Large intestine (tissue), 3 donors: ENCODE measurements at regions not wholly inside any gene's neighbourhood (a gene's known extent, or its start where the extent isn't known, plus 50 kb on each side); places are given as distances from the start of the nearest gene placed in this dataset.

Experiments used
- DNase-seq, 2 donors: peaks; one replicate each; pipeline versions ENCODE4 v3.0.0 to v3.0.0-alpha.2; 2013
- H3K27ac ChIP-seq: one replicate; pipeline ENCODE4 v1.5.1; 2013; ENCODE audit warnings: low read length
- H3K27me3 ChIP-seq: 2 replicates; pipeline ENCODE4 v1.6.1; 2013; ENCODE audit warnings: low read length; ENCODE audit not compliant: control insufficient read depth, insufficient read depth
- H3K36me3 ChIP-seq: 2 replicates; pipeline ENCODE4 v1.6.1; 2013; ENCODE audit warnings: low read length; ENCODE audit not compliant: control insufficient read depth, insufficient read depth
- H3K4me1 ChIP-seq: one replicate; pipeline ENCODE4 v1.6.1; 2013; ENCODE audit warnings: low read length; ENCODE audit not compliant: control insufficient read depth, insufficient read depth
- H3K4me3 ChIP-seq: one replicate; pipeline ENCODE4 v1.5.1; 2013; ENCODE audit warnings: low read length
- H3K9me3 ChIP-seq: one replicate; pipeline ENCODE4 v1.6.1; 2013; ENCODE audit warnings: mild to moderate bottlenecking, low read depth, low read length, moderate library complexity; ENCODE audit not compliant: control insufficient read depth
- WGBS: methylation state at CpG from one replicate; pipeline ENCODE4 v1.1.5; 2013; ENCODE audit warnings: low lambda C conversion rate; ENCODE audit not compliant: insufficient coverage; 5-methylcytosine and 5-hydroxymethylcytosine counted together

- no peaks in the 10 kb centered on the region for H3K36me3 ChIP-seq
- H3K9me3 ChIP-seq, result no peaks in the 10 kb centered on the region
- no CpG with 5 or more reads among the region's 2 CpGs for WGBS
- no peak overlapping the region for H3K27ac ChIP-seq
- no peak overlapping the region for H3K4me3 ChIP-seq
- no peaks in the 10 kb centered on the region for H3K4me1 ChIP-seq
- DNase-seq, result no peak
- H3K27me3 ChIP-seq, result no peaks in the 10 kb centered on the region
Observed at GRCh38 chr2:145260674-145261073, 740.8 kb upstream of the ZEB2 start.

- Histone ChIP-seq H3K4me3 (no peak overlapping the region), H3K4me1 (no peaks in the 10 kb centered on the region), H3K27me3 (no peaks in the 10 kb centered on the region), H3K36me3 (no peaks in the 10 kb centered on the region), H3K27ac (no peak overlapping the region), H3K9me3 (no peaks in the 10 kb centered on the region)
- DNase-seq, result no peak
Observed at GRCh38 chr2:145260081-145260480, 740.2 kb upstream of the ZEB2 start.

- no peaks in the 10 kb centered on the region for H3K36me3 ChIP-seq
- no peaks in the 10 kb centered on the region for H3K27me3 ChIP-seq
- no peaks in the 10 kb centered on the region for H3K9me3 ChIP-seq
- H3K27ac ChIP-seq, result no peak overlapping the region
- no peak for DNase-seq
- no peaks in the 10 kb centered on the region for H3K4me1 ChIP-seq
- 100% methylated on average over 1 of the region's 5 CpGs for WGBS
- no peak overlapping the region for H3K4me3 ChIP-seq
Observed at GRCh38 chr2:145258903-145259579, 739.1 kb upstream of the ZEB2 start.

GRCh38 chr2:145257931-145258330 lies 738.0 kb upstream of the ZEB2 start:
- no peak for DNase-seq
- H3K27ac ChIP-seq, result no peak overlapping the region
- no peak overlapping the region for H3K4me3 ChIP-seq
- no peaks in the 10 kb centered on the region for H3K36me3 ChIP-seq
- H3K27me3 ChIP-seq, result no peaks in the 10 kb centered on the region
- no peaks in the 10 kb centered on the region for H3K4me1 ChIP-seq
- H3K9me3 ChIP-seq, result no peaks in the 10 kb centered on the region

- WGBS, result no CpG with 5 or more reads among the region's 1 CpG
- Histone ChIP-seq H3K4me3 (no peak overlapping the region), H3K27me3 (no peaks in the 10 kb centered on the region), H3K4me1 (no peaks in the 10 kb centered on the region), H3K27ac (no peak overlapping the region), H3K36me3 (no peaks in the 10 kb centered on the region), H3K9me3 (no peaks in the 10 kb centered on the region)
- DNase-seq, result no peak
Observed at GRCh38 chr2:145256551-145256950, 736.6 kb upstream of the ZEB2 start.

GRCh38 chr2:145254291-145254690 lies 734.4 kb upstream of the ZEB2 start:
- H3K4me1 ChIP-seq, result no peaks in the 10 kb centered on the region
- no peaks in the 10 kb centered on the region for H3K9me3 ChIP-seq
- no peak overlapping the region for H3K27ac ChIP-seq
- H3K27me3 ChIP-seq, result no peaks in the 10 kb centered on the region
- 84% methylated on average over 2 of the region's 2 CpGs for WGBS
- DNase-seq, result no peak
- no peak overlapping the region for H3K4me3 ChIP-seq
- H3K36me3 ChIP-seq, result no peaks in the 10 kb centered on the region

GRCh38 chr2:145253492-145253891 lies 733.6 kb upstream of the ZEB2 start:
- Histone ChIP-seq H3K4me3 (no peak overlapping the region), H3K27ac (no peak overlapping the region), H3K36me3 (no peaks in the 10 kb centered on the region), H3K4me1 (no peaks in the 10 kb centered on the region), H3K27me3 (no peaks in the 10 kb centered on the region), H3K9me3 (no peaks in the 10 kb centered on the region)
- peak in 1 of 2 donors; percentile 28 for DNase-seq
- 40% methylated on average over 1 of the region's 1 CpG for WGBS

GRCh38 chr2:145245268-145245870 lies 725.5 kb upstream of the ZEB2 start:
- H3K4me3 ChIP-seq, result no peak overlapping the region
- 70% methylated on average over 2 of the region's 4 CpGs for WGBS
- no peaks in the 10 kb centered on the region for H3K27me3 ChIP-seq
- H3K4me1 ChIP-seq, result no peaks in the 10 kb centered on the region
- H3K27ac ChIP-seq, result no peak overlapping the region
- no peaks in the 10 kb centered on the region for H3K36me3 ChIP-seq
- no peak for DNase-seq
- no peaks in the 10 kb centered on the region for H3K9me3 ChIP-seq

GRCh38 chr2:145235312-145235711 lies 715.4 kb upstream of the ZEB2 start:
- H3K36me3 ChIP-seq, result no peaks in the 10 kb centered on the region
- no CpG with 5 or more reads among the region's 2 CpGs for WGBS
- H3K4me1 ChIP-seq, result no peaks in the 10 kb centered on the region
- H3K4me3 ChIP-seq, result no peak overlapping the region
- H3K27ac ChIP-seq, result no peak overlapping the region
- DNase-seq, result no peak
- H3K27me3 ChIP-seq, result no peaks in the 10 kb centered on the region
- H3K9me3 ChIP-seq, result no peaks in the 10 kb centered on the region

- H3K27me3 ChIP-seq, result no peaks in the 10 kb centered on the region
- no peaks in the 10 kb centered on the region for H3K36me3 ChIP-seq
- DNase-seq, result no peak
- H3K27ac ChIP-seq, result no peak overlapping the region
- H3K4me1 ChIP-seq, result no peaks in the 10 kb centered on the region
- no peaks in the 10 kb centered on the region for H3K9me3 ChIP-seq
- 83% methylated on average over 2 of the region's 3 CpGs for WGBS
- H3K4me3 ChIP-seq, result no peak overlapping the region
Observed at GRCh38 chr2:145230546-145230945, 710.6 kb upstream of the ZEB2 start.

- no CpG with 5 or more reads among the region's 5 CpGs for WGBS
- Histone ChIP-seq H3K4me1 (no peaks in the 10 kb centered on the region), H3K9me3 (no peaks in the 10 kb centered on the region), H3K27me3 (no peaks in the 10 kb centered on the region), H3K4me3 (no peak overlapping the region), H3K36me3 (no peaks in the 10 kb centered on the region), H3K27ac (no peak overlapping the region)
- DNase-seq, result no peak
Observed at GRCh38 chr2:145228506-145228905, 708.6 kb upstream of the ZEB2 start.
